GM12865 (cell line): ENCODE measurements at regions not wholly inside any gene's neighbourhood (a gene's known extent, or its start where the extent isn't known, plus 50 kb on each side); places are given as distances from the start of the nearest gene placed in this dataset.

Source experiments
- DNase-seq: peaks from one replicate; pipeline ENCODE4 v3.0.0; 2010; ENCODE audit warnings: low read depth
- H3K4me3 ChIP-seq: 2 replicates; pipeline ENCODE4 v1.5.1; 2011; ENCODE audit warnings: mild to moderate bottlenecking, low read depth, low read length, control low read depth
- TF ChIP-seq, protein P1 (sequence below): IDR thresholded peaks from 2 replicates; pipeline ENCODE4 v1.5.1; 2011; ENCODE audit warnings: low read length, control low read depth, low read depth, inconsistent platforms; ENCODE audit not compliant: insufficient read depth; ENCODE audit errors: missing control alignments

DNA sequence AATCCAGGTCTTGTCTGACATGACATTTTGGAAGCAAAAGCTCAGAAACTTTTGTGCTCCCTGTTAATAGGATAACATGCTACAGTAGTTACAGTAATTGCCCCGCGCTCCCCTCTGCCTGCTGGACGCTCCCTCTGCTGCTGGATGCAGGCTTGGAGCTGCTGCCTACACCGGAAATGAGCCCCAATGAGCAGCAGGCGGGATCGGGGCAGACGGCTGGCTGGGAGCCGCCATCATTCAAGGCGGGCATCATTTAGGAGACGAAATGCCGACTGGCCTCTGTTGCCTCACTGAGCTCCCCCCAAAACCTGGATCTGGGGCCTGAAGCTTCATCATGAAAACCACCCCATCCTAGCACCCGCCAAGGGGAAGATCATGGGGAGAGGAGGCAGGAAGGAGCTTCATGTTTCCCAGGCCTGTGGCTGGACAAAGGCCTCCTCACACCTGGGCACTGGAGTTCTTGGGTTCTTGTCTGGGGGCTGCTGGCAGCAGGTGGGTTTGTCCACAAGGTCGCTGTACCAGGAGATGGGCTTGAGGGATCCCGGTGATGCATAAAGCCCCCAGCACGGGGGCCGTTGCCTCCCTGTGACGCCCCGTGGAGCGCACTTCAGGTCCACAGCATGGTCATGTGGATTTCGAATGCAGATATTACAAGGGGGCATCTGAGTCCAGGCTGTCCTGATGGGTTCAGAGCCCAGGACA, 664.3 kb downstream of the BRD1 start:
- no peak overlapping the region for H3K4me3 ChIP-seq
- TF ChIP-seq, protein P1, sequence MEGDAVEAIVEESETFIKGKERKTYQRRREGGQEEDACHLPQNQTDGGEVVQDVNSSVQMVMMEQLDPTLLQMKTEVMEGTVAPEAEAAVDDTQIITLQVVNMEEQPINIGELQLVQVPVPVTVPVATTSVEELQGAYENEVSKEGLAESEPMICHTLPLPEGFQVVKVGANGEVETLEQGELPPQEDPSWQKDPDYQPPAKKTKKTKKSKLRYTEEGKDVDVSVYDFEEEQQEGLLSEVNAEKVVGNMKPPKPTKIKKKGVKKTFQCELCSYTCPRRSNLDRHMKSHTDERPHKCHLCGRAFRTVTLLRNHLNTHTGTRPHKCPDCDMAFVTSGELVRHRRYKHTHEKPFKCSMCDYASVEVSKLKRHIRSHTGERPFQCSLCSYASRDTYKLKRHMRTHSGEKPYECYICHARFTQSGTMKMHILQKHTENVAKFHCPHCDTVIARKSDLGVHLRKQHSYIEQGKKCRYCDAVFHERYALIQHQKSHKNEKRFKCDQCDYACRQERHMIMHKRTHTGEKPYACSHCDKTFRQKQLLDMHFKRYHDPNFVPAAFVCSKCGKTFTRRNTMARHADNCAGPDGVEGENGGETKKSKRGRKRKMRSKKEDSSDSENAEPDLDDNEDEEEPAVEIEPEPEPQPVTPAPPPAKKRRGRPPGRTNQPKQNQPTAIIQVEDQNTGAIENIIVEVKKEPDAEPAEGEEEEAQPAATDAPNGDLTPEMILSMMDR, result no peak
- no peak for DNase-seq

DNA sequence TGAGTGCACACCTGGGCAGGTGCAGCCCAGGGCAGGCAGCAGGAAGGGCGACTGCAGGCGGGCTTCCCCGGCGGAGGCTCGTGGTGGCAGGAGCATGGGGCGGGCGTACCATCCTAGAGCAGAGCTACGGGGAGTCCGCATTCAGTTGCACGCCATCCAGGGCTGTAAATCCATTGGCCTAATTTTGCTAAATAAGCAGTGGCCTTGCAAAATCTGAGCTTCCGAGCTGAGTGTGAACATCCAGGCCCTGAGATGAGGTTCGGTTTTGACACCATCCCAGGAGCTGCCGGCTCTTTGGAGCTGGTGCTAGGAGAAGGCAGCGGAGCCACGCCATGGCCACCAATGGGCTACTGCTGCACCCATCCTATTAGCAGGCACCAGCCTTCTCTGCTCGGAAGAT, 664.8 kb downstream of the BRD1 start:
- no peak overlapping the region for H3K4me3 ChIP-seq
- TF ChIP-seq, protein P1, result no peak
- no peak for DNase-seq

DNA sequence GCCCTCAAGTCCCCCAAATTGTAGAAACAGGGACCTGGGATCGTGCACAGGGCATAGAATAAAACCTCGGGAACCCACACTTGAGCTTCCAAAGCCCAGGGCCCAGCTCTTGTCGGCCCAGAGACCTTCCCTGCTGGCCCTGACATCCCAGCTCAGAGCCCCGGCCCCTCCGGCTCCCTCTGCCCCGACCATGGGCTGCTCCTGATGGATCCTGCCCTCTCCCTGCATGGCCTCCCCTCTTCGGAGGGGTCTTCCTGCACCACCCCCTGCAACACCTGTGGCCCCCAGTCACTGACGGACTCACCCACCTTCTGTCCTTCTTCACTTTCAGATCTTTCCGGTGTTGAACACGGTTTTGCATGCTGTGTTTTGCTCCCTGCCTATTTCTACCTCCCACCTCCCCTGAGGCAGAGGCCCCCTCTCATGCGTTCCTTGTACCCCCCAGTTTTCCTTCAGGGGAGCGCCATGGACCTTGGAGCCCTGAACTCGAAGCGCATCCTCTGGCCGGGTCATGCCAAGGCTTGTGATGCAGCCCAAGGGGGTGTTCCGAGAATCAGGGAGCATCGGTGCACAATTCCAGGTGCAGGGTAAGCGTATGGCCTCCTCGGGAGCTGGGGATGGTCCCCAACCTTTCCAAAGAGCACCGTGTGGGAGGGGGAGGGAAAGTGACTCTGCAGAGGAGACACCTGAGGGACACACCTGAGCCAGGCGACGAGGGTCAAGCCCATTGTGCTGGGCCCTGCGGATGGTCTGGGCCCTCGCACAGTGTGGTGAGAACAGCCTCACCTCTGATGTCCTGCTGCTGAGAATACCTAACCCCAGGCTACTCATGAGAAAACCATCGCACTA, 666.4 kb downstream of the BRD1 start:
- no peak overlapping the region for H3K4me3 ChIP-seq
- TF ChIP-seq, protein P1, result no peak
- no peak for DNase-seq

DNA sequence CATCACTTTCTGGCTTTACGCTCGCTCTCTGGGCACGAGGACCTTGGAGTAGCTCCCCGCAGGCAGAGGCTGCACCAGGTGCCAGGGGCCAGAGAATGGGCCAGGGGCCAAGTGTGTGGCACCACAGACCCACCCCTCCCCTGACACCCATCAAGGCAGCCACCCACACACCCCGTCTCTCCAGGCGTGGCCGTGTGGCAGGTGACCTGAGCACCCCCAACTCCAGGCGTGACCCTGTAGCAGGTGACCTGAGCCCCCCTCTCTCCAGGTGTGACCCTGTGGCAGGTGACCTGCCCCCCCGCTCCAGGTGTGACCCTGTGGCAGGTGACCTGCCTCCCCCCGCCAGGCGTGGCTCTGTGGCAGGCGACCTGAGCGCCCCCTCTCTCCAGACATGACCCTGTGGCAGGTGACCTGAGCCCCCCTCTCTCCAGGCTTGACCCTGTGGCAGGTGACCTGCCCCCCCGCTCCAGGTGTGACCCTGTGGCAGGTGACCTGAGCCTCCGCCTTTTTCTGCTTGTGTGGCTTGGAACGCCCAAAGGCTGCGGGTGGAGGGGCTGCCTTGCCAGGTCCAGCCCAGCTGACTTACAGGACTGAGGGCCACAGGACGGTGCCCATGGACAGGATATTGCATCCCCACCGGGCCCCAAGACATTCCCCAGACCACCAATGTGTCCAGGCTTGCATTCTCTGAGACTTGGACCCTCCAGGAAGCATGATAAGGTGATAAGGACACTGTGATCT, 667.2 kb downstream of the BRD1 start:
- no peak for DNase-seq
- TF ChIP-seq, protein P1, result no peak
- H3K4me3 ChIP-seq, result no peak overlapping the region

DNA sequence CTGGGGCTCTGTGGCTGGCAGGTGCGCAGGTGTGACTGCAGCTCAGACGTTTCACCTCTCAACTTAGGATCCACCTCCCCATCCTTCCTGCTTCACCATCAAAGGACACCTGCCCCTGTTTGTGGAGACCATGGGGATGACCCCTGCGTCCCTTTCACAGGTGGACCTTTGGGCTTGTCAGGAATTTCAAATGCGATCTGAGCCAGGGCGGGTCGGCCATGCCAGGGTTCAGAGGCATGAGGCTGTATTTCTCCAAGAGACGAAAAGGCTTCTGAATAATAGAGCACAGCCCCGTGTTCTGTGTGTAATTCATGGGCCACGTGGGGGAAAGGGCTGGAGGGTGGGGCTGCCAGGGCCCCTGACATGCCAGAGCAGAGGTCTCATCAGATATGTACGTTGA, 668.0 kb downstream of the BRD1 start:
- no peak overlapping the region for H3K4me3 ChIP-seq
- DNase-seq, result no peak
- TF ChIP-seq, protein P1, result no peak

DNA sequence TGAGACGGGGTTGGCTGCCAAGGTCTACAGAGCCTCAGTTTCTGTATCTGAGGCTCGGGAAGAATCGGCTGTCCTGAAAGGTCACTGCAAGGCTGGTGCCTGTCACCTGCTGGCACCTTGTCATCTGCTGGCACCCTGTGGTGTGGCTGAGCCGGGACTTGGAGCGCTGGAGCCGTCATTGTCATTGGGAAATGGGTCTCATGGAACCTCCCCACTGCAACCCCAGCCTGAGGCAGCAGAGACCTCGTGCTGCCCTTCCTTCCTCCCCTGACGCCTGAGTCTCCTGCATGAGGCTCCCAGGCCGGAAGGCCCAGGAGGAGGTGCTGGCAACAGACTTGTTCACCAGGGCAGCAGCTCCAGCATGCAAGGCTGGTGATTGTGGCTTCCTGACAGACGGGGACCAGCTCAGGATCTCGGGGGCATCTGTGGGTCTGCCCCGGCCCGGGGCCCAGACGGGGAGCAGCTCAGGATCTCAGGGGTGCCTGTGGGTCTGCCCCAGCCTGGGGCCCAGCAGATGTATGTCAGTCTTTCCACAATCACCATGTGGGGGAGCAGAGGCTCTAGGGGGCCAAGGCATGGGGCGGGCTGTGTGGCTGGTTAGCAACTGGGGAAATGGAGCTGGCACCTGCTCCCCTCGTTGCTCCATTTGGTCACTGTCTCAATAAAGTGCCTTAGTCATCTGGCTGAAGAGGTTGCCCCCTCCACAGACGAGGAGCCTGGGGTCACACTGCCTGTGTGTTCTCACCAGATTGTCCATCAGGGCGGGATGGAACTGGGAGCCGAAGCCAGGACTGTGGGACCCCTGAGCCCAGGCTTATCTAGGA, 668.7 kb downstream of the BRD1 start:
- no peak for DNase-seq
- no peak overlapping the region for H3K4me3 ChIP-seq
- TF ChIP-seq, protein P1, result no peak
